ENCODE measurements at regions not wholly inside any gene's neighbourhood (a gene's known extent, or its start where the extent isn't known, plus 50 kb on each side); places are given as distances from the start of the nearest gene placed in this dataset.

DNA sequence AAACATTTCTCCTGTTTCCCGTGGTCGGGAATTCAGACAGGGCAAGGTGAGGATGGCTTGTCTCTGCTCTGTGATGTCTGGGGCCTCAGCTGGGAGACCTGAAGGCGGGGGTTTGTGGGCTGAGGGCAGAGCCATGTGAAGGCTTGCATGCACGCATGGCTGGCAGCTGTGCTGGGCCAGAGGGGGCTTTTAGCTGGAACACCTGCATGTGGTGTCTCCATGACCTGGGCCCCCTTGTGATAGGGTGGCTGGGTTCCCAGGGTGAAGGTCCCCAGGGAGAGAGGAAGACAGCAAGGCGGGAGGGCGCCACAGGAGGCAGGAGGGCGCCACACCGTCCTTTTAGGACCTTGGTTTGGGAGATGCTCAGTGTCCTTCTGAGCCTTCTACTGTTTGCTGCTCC is 101.6 kb upstream of the PRR23E start:
- DNase-seq: no peak

DNA sequence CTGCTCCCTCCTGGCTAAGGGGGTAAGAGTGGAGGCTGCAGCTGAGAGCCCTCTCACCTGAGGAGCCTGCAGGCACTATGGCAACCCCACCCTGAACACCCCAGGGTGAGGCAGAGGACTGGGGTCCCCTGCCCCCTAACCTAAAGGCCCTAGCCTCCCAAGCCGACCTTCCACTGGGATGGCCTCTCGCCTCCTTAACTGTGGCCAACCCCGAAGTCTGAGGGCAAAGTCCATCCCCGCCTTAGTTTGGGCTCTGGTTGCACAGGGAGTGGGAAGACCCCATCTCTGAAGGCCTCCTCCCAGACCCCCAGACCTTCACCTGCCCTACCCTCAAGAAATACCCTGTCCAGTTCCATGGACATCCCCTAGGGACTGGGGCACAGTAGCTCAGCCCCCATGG is 100.6 kb upstream of the PRR23E start:
- DNase-seq: no peak

DNA sequence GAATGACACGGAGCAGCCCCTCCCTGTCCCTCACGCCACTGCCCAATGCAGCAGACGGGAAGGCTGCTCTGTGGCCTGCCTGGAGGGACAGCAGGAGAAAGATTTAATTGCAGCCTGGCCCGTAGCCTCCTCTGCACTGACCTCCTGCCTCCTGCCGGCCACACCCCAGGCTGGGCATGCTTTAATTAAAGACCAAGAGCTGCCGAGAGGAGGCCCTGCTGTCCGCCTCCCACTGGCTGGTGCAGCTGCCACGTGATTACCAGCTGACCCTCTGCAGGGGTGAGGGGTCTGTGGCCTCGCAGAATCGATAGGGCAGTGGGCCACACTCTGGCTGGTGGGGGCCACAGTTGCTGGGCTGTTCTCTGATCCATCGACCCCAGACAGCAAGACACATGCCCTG is 100.2 kb upstream of the PRR23E start:
- DNase-seq: no peak

DNA sequence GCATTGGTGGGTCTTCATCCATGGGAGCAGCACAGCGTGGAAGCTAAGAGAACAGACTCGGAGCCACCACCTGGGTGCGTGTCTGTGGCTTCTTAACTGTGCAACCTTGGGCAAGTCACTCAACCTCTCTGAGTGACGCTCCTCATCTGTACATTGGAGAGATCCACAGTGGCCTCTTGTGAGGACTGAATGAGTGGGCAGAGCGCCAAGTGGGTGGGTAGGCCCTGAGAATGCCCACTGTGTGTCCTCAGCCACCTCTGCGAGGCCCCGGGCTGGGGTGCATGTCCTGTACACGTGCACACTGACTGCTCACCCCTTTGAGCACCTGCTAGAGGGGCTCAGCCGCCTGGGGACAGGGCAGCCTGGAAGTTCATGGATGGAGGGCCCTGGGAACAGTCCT is 99.6 kb upstream of the PRR23E start:
- DNase-seq: no peak

DNA sequence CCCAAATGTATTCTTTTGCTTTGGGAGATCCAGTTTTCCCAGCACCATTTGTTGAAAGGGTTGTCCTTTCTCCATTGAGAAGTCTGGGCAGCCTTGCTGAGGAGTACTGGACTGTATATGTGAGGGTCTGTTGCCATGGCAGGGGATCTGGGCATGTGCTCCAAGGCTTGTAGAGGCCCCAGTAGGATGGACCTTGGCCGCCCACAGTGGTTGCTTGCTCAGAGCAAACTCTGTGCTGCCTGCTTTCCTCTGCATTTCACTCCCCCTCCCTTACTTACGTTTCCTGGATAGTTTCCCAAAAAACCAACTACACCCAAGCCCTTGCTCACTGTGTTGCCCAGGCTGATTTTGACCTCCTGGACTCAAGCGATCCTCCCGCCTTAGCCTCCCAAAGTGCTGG is 97.2 kb upstream of the PRR23E start:
- DNase-seq: no peak

DNA sequence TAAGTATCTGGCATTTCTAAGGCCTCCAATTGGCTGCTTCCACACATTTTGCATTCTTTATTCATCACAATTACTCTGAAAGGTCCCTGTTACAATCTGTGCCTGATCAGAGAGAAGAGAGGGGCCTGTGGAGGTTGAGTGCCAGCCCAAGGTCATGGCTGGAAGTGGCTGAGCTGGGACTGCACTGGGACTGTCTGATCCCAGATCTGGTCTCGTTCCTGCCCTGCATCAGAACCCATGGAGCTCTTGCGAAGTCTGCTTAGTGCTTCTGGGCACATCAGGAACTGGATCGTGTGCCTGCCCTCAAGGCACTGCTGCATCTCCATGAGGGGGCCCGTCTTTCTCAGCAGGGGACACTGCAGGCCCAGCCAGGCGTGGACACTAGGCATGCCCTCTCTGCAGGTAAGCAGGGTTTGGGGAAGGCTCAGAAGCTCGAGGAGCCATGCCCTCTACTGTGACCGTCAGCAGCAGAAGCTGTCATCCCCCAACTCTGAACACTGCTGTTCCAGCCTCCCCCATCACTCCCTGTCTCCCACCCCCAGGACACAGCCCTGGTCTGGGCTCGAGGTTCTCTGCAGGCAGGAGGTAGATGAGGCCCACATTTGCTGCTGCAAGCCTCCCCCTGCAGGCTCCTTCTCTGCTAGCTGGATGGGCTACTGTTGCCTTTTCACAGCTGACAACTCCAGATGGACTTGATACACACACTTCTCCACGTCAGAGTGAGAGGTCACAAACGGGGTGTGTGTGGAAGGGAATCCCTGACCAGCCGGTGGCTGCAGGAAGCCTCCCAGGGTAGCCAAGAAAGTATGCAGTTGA is 96.5 kb upstream of the PRR23E start:
- no peak for DNase-seq

DNA sequence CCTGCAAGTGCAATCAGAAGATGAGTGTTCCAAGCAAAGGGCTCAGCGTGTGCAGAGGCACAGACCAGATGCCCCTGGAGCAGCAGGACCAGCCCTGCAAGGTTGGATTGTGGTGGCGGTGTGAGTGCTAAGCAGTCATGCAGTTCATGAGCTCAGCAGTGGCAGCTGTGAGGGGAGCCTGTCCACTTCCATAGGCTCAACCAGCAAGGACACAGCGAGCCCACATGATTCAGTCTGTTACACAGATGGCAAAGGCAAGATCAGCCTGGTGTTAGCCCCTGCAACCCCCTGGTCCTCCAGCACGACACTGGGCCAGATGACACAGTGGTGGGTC is 95.9 kb upstream of the PRR23E start:
- no peak for DNase-seq

DNA sequence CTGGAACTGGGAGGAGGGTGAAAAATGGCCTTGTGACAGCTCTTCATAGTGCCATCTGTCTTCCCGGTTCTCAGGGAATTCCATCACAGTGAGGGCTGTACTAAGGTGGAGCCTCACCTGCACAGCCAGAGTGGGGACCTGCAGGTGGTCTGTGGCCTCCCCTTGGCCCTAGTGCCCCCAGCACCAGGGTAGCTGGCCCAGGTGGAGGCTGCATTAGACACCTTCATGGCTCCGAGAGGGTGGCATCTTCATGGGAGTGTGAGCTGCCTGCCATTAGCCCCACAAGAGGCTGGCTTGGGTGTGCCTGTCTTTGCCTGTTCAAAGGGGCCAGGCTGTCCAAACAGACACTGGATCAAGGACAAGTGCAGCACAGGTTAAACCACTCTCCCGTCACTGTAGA is 95.5 kb upstream of the PRR23E start:
- DNase-seq: no peak

DNA sequence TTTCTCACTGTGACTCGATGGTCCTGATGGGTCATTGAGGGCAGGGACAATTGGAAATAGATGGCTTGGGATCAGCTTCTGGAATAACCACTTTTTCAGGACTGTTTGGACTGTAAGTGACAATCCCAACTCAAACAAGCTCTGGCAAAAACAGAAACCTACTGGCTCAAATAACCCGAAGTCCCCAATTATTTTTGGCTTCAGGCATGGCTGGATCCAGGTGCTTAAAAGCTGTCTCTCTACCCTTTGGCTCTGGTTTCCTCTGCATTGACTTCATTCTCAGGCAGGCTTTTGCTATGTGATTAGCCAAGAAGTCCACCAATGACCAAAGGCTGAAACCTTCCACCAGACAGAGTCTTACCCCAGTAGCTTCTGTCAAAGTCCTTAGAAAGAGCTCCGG is 92.9 kb upstream of the PRR23E start:
- no peak for DNase-seq

DNA sequence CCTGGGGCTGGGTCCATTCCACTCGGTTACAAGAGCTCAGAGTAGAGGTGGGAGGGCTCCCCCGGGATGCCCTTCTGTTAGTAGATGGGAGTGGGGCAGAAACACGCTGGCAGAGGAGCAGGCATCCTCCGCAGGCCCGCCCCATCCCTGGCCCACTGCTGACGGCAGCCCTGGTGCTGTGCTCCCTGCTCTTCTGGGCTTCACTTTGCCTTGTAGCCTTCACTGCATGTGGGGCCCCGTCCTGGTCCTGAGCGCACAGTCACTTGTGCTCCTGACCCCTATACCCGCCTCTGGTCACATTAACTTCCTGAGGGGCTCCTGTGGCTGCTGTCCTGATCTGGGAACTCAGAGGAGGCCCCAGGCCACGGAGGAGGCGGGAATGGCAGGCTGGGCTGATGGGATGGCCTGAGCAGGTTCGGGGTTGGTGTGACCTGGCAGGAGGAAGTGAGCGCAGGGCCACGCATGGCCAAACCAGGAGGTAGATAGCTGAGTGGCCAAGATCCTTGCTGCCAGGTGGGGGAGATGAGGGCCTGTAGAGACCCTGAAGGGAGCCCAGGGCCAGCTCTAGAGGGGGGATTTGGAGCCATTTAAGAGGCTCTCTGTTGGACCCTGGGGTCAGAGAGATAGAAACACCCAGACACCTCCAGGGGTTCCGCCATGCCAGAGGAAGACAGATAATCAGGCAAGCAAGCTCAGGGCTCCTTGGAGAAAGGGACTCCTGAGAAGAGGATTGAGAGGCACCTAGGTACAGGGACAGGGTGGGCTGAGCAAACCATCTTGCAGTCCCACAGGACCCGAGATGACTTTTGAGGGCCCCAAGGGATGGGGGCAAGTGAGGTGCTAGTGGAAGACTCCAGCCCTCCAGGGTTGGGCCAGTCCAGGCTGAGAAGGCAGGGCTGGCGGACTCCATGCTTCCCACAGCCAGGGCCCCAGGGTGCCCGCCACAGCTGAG is 92.2 kb upstream of the PRR23E start:
- DNase-seq: no peak

DNA sequence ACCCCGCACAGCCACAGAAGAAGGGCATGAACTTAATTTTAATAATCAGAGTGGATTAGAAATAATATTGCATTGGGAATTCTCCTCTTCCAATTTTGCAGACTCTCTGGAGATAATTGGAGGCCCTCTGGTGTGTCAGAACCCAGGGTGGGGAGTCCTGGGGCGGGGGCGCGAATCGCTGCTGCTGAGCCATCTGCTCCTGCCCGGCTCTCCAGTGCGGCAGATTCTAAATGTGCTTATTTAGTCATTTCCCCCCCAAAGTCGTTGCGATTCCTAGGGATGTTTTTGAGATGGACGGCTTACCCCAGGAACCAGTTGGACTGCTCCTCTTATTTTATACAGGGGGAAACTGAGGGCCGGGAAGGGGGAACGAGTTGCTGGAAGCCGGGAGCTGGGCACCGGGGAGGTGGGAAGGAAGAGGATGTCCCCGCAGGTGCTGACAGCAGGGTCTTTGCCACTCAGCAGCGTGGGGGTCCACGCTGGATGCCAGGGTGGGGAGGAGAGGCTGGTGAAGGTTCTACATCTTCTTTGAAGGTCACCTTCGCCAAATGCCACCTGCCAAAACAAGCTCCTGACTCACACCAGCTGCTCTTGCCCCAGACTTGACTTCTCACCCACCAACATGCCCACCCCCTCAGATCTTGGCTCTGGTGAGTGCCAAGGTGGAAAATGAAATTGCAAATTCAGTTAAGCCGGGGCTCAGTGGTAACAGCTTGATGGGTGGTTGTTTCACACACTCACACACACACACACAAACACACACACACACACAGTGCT is 91.3 kb upstream of the PRR23E start:
- no peak for DNase-seq

DNA sequence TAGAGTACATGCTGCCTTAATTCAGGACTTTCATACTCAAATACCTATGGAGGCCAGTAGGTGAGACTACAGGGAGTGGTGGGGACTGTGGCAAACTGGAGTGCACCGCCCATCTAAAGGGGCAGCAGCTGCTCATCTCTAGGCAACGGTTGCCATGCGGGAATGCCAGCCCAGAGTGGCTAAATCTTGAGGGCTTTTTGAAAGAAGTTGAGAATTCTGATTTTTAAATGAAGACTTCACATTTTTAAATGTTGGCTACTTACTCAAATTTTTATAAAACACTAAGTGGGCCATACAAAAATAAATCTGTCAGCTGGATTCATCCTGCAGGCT is 90.8 kb upstream of the PRR23E start:
- DNase-seq: no peak

DNA sequence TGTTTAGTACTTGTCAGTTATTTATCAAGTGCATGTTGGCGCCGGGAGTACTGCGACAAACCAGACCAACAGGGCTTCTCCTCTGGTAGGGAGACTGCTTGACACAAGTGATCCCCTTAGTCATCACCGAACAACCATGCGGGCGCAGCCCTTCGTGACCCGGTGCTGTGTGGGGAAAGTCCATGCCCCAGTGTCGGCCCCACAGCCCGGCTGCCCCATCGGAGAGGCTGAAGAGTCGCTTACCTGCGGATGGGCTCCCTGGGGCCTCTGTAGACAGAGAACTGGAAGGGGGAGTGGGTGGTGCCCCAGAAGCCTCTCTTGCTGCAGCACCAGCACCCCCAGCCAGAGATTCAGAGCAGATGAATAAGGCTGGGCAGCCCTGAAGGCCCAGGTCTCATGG is 90.3 kb upstream of the PRR23E start:
- DNase-seq: no peak

DNA sequence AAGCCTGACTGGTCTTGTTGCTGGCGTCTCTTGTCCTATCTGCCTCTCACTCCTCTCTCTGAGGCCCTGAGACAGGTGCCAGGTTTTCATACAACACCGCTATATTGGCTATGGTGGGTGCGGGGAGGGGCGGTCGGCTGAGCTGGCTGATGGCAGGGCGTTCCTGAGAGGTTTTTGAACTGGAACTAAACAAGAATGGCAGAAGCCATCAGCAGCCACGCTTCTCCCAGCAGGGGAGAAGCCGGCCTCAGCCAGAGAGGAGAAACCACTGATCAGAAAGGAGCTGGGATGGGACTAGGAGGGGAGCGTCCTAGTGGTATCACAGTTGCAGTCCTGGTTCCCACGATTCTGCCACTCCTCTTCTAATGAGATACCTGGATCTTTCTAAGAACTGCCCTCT is 89.9 kb upstream of the PRR23E start:
- no peak for DNase-seq

DNA sequence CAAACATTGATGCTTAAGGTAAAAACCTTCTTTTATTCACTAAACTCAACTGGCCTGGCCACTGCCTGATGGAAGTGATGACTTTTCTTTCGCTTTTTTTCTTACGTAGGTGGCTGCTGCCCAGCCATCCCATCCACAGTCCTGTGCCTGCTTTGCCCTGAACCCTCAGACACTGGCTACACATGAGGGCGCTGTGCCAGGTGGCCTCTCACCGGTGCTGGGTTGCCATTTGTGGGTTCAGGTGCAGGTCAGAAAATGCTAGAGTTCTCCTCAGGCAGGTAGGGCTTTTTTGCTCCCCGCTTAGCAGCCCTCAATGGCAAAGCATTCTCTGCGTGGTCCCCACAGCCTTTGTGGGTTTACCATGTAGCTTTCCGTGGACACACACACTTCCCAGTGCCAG is 88.3 kb upstream of the PRR23E start:
- no peak for DNase-seq

DNA sequence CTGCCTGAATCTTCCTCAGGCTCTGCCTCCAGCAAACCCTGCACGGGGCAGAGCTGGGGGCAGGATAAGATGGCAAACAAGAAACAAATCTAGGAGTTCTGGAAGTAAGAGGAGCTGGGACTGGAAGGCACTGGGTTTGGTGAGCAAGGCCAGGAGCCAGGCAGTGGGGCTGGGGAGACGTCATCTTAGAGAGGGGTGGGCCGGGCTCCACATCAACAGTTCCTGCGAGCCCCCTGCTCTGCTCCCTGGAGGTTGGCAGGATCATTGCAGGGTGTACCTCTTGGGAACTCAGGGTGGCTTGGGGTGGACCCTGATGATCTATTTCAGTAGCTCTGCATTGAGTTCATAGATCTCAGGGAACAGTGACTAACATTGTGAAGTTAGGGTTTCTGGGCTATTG is 87.3 kb upstream of the PRR23E start:
- DNase-seq: no peak

DNA sequence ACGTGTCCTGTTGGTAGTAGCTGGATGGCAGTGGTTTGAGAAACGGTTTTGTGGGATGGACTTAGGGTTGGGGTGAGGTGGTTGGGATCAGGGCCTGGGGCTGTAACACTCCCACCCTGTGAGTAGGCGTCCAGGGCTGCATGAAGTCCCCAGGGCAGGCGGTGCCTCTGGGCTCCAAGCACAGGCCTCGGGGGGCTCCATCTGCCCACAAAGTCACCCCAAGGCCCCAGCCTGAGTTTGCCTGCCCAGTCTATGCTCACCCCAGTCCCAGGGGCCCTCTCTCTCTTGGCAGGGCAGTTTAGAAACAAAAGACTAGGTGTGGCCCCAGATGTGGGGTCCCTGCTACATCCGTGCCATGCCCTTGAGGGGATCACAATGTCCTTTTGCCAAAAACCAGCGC is 86.9 kb upstream of the PRR23E start:
- no peak for DNase-seq

DNA sequence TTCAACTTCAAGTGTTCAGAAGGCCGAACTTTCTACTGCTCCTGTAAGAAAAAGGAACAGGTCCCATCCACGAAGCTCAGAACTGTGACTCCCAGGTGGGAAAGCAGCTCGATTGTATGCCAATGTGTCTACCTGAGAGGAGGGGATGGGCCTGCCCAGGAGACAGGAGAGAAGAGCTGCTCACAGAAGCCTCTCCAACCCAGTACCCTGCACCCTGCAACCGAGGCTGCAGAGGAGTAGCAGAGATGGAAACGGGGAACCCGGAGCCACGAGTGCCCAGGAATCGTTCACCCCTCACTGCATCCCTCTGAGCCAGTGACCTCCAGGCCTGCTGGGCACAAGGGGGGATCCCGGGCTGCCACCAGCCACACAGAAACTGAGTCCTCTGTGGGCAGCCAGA is 86.5 kb upstream of the PRR23E start:
- no peak for DNase-seq

DNA sequence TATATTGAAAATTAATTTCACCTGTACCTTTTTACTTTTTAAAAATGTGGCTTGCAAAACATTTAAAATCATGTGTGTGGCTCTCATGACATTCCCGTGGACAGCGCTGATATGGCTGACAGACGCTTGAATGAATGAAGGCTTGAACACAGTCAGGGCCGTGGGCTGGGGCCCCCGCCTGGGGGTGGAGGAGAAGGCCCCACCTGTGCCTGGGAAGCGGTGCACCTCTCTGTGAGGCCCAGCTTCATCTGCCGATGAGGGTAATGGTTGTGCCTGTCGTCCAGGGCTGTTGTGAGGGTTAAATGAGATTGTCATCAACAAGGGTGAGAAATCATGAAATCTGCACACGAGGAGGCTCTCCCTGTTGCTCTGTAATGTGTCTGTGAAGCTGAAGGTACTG is 85.9 kb upstream of the PRR23E start:
- no peak for DNase-seq

DNA sequence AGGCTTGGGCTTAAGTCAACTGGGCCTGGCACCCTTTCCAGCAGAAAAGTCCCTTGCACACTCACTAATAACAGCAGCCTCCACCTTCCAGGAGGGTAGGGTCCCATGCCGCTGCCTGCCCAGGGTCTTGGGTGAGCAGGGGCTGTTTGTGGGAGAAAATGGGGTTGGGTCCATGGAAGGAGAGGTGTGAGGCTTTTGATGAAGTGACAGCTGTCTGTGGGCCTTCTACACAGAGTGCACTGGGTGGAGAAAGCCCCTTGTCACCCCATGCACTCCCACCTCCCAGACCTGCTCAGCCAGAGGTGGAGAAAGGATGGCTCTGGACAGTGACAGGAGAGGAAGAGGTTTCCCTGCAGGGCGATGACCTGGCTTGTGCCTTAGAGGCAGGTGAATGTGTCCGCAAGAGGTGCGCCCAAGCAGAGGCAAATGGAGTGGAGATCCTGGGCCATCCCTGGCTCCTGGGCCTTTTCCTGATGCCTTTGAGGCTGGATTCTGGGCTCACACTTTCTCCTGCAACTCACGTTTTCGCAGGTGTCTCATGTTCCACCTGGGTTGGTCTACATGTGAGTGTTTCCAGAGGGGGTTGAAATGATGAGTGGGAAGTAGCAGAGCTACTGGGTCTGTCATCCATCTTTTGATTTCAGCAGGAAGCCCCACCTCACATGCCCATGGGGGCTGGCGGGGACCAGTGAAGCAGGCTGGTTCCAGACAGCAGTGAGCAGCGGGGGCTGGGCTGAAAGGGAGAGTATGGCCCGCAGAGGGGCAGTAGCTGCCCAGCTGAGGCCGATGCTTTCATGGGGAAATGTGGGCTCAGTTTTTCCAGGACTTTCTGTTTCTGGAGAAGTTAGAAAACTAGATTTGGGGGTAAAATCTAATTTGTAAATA is 85.2 kb upstream of the PRR23E start:
- DNase-seq: no peak

DNA sequence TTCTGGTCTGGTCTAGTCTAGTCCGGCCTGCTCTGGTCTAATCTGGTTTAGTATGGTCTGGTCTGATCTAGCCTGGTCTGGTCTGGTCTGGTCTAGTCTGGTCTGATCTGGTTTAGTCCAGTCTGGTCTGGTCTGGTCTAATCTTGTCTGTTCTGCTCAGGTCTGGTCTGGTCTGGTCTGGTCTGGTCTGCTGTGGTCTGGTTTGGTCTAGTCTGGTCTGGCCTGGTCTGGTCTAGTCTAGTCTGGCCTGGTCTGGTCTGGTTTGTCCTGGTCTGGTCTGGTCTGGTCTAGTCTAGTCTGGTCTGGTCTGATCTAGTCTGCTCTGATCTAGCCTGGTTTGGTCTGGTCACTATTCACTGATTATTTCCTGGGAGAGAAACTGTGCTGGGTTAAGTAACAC is 84.1 kb upstream of the PRR23E start:
- no peak for DNase-seq

DNA sequence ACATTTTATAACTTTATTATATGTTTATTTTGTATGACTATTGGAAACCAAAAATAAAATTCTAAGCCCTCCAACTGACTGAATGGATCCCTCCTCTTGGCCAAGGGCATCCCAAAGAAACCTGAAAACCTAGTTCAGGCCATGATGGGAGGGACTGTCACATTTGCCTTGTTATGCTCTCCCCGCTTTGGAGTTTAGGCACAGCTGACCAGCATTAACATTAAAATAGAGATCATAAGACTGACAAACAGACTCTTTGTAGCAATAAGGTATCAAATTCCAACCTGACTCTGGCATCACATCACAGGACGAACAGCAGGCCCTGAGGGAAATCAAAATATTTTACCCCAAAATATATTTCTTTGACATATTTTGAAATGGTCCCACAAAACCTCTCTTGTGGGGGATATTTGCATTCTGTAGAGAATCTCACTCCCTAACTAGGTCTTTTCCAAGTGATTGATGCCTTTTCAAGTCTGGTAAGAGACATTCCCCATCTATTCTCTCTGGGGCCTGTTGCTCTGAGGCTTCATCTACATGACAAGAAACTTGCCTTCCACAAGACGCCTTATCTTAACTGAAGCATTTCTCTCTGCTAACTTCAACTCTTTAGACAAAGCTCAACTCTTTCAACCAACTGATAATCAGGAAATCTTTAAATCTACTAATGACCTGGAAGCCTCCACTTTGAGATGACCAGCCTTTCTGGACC is 81.8 kb upstream of the PRR23E start:
- DNase-seq: no peak
